SK-MEL-5 (cell line): ENCODE measurements at regions not wholly inside any gene's neighbourhood (a gene's known extent, or its start where the extent isn't known, plus 50 kb on each side); places are given as distances from the start of the nearest gene placed in this dataset.

Experiments used
- DNase-seq: peaks from one replicate; pipeline ENCODE4 v3.0.0-alpha.2; 2016; ENCODE audit warnings: low read depth, low spot score
- in situ Hi-C: cut with HindIII; loops from 2 replicates; pipeline ENCODE4 v1.10.0; 2016; ENCODE audit warnings: low sequenced_read_pairs, high pct_unique_total_duplicates, low pct_unique_long_range_greater_than_20kb

GRCh38 chr6:14966096-14966905 lies 279.6 kb upstream of the JARID2 start:
- in situ Hi-C loops: no loop called here
- no peak for DNase-seq

- no peak for DNase-seq
- in situ Hi-C loops: no loop called here
Measured at GRCh38 chr6:14966906-14967711, 278.8 kb upstream of the JARID2 start.

DNA sequence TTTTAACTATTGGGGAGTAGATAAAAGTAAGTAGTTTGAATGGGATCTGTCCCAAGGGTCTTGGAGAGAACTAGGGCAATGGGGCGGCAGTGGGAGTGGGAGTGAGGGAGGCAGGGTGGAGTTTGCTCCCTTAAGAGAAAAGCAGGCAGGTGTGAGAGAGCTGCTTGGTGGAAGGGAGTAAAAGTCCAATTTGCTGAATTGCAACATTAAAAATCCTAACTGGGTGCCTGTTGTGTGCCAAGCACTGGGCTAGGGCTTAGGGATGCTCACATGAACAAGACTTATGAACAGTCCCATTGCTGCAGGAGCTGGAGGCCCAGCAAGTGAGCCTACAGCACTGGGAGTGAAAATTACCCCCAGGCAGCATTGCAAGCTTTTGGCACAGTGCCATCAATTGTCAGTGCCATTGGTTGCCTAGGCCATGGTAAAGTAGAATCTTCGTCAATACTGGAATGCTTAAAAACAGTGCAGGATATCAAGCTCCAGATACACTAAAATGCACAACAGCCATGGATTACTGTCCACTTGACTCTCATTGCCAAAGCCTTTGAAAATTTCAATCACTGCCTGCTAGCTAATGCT lies 277.7 kb upstream of the JARID2 start:
- peak; percentile 23 for DNase-seq
- in situ Hi-C loops: no loop called here

- in situ Hi-C loops: no loop called here
- DNase-seq: no peak
Measured at GRCh38 chr6:14969126-14969525, 276.7 kb upstream of the JARID2 start.

GRCh38 chr6:14972379-14973067 lies 273.3 kb upstream of the JARID2 start:
- DNase-seq: no peak
- in situ Hi-C loops: no loop called here

DNA sequence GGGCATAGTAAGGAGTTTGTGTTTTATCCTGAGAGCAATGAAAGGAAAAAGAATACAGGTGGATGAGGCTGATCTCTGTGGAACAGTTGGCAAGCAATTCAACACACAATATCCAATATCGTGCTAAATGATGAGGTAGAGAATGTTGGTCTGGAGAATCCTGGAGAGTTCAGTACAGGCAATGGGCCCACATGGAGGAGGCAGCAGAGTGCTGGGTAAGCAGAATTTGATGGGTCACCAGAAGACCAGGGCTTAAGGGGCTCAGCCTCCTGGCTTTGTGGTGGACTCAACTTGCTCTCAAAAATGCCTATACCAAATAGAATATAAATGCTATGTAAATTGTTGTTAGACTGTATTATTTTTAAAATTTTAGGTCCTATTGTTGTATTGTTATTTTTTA lies 271.5 kb upstream of the JARID2 start:
- in situ Hi-C loops: no loop called here
- DNase-seq: no peak

DNA sequence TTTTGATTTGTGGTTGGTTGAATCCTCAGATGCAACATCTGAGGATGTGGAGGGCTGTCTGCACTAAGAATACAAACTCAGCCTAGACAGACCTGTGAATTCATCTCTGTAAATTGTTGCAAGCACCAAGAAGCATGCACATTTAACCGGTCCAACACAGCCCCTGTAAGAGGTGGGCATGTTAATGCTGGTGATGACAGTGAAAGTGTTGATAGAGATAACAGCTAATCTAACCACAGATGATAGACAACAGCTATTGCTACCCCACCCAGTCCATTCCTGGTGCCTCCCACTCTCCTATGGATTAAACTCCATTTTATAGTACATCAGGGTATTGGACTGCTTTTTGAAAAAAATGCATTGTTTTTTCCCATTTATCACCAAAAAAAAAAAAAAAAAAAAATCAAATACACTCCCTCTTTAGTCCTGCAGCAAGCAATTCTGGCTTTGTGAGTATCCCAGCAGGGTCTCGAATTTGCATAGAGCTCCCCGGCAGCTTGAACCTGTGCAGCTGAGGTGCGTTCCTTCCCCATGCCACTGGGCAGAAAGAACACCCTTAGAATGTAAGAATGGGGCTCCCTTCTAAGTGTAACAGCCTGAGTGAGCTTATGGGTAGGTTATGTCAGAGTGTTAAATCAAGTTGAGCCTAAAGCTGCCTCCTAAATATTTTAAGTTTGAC lies 270.9 kb upstream of the JARID2 start:
- in situ Hi-C loops: no loop called here
- DNase-seq: no peak

GRCh38 chr6:14975471-14975817 lies 270.4 kb upstream of the JARID2 start:
- in situ Hi-C loops: no loop called here

GRCh38 chr6:14977747-14978382 lies 268.0 kb upstream of the JARID2 start:
- DNase-seq: no peak
- in situ Hi-C loops: no loop called here

More at GRCh38 chr6:14975471-14975817, 270.4 kb upstream of the JARID2 start:
- peak; percentile 37 for DNase-seq

GRCh38 chr6:14981960-14982359 lies 263.9 kb upstream of the JARID2 start:
- in situ Hi-C loops: no loop called here
- DNase-seq: no peak

DNA sequence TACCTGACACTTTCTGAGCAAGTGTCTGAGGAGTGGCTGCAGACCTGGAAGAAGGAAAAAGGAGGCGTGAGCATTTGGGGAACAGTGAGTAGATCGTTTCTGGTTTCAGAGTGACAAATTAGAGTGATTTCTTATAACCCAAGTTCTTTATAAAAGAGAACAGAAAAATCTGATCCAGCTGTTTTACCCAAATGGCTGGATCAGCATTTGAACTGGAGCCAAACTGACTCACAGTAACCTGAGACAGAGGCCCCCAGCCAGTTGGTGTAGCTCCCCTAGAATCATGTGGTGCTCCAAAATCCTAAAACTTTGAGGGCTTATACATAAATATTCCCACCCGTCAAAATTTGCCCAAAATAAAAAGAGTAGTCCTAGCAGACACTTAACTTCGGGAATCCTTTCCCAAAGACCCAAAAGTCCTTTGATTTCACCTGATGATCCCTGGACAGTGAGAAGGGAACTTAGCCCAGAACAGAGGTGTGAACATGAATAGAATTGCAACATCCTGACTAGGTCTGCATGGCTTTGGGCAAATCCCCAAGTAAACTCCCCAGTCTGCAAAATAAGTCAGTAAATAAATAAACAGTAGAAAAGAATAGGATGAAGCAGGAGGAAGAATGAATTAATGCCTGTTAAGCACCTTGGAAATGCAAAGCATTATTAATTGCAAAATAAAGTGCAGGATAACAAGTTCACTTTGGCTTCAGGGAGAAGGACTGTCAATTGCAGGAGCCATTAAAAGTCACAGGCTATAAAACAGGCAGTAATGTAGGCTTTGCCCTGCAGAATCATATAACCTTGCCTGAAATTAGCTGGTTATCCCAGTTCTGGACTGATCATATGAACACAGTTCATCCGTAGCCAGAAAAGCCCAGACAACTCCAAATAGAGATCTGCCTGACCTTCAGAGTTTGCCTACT lies 262.0 kb upstream of the JARID2 start:
- in situ Hi-C loops: no loop called here
- DNase-seq: no peak

GRCh38 chr6:14984519-14984853 lies 261.4 kb upstream of the JARID2 start:
- peak; percentile 95 for DNase-seq
- in situ Hi-C loops: no loop called here

DNA sequence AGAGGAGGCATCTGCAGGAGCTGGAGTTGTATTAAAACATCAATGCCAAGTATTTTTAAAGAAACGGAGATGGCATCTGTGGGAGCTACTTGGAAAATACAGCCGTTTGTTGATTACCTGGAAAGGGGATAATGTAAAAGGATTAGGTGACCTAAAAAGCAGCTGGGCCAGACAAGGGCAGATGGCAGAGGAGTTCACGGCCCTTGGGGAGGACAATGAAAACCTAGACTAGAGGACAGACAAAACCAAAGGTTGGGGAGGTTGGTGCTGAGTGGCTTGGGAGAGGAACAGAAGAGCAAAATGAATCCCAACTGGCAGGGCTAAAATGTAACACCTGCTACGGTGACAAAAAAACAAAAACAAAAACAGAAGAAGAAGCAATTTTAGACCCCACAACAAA lies 260.5 kb upstream of the JARID2 start:
- DNase-seq: no peak
- in situ Hi-C loops: no loop called here

DNA sequence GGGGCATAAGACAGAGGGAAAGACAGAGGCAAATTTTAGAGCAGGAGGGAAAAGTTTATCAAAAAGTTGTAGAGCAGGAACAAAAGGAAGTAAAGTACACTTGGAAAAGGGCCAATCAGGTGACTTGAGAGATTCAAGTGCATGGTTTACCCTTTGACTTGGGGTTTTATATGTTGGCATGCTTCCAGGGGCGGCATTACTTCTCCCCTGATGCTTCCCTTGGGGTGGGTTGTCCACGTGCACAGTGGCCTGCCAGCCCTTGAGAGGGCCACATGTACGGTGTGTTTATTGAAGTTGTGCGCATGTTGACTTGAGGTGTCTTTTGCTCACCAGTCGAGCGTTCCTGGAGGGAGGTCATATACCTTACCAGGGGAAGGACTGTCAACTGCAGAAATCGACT lies 259.5 kb upstream of the JARID2 start:
- in situ Hi-C loops: no loop called here
- DNase-seq: no peak

DNA sequence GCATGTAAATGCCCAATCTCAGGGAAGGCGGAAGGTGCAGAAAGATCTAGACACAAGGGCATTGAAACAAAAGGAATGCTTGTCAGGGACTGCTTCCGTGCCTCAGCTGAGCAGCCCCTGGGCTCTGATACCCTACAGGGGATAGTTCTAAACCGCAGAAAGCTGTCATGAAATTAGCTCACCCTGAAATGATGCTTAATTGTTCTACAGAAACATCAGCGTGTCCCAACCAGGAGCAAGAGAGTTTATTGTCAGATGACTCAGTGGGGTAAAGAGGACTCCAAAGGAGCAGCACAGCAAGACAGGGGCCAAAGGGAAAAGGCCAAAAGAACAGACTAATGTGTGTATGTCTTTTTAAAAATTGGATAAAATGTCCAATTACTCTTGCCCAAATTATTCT lies 258.4 kb upstream of the JARID2 start:
- DNase-seq: peak; percentile 38

GRCh38 chr6:14992382-14992781 lies 253.5 kb upstream of the JARID2 start:
- in situ Hi-C loops: no loop called here
- no peak for DNase-seq

More for the DNA sequence above, 258.4 kb upstream of the JARID2 start:
- in situ Hi-C loops: no loop called here
